ENCODE measurements at regions not wholly inside any gene's neighbourhood (a gene's known extent, or its start where the extent isn't known, plus 50 kb on each side); places are given as distances from the start of the nearest gene placed in this dataset.

DNA sequence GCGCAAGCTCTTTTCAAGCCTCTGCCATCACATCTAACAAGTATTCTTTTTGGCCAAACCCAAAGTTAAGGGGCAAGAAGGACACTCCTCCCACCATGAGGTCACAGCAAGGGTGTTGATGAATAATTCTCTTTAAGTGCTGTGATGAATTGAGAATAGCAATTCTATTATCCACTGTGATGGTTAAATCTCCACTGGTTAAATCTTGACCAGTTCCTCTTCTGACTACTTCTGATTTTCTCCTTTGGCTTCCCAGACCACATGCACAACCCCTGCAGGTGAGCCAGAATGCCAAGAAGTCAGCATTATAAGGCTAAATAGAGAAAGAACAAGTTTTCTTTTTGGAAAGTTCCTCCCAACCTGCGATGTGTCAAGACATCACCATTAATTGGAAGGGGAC, 90.6 kb upstream of the BCL2L14 start:
- TF ChIP-seq RAD21 (IDR thresholded peaks at IDR 0.05; ENCODE audit: low read length) (no peak), SMC3 (IDR thresholded peaks at IDR 0.05; ENCODE audit: low read depth, low read length) (no peak), POLR2A (IDR thresholded peaks at IDR 0.05; ENCODE audit: low read depth, low read length) (no peak), CEBPB (IDR thresholded peaks at IDR 0.05; ENCODE audit: low read depth, low read length) (no peak), RCOR1 (IDR thresholded peaks at IDR 0.05; ENCODE audit: insufficient replicate concordance, low read length) (no peak), CHD1 (IDR thresholded peaks at IDR 0.05; ENCODE audit: low read depth, low read length) (no peak), BHLHE40 (IDR thresholded peaks at IDR 0.05; ENCODE audit: low read depth, low read length) (no peak), MAFK (IDR thresholded peaks at IDR 0.05; ENCODE audit: low read depth, low read length) (no peak), FOS (IDR thresholded peaks at IDR 0.05; ENCODE audit: low read depth, low read length) (no peak), RFX5 (IDR thresholded peaks at IDR 0.05; ENCODE audit: low read depth, low read length) (no peak), MAZ (IDR thresholded peaks at IDR 0.05; ENCODE audit: borderline replicate concordance, low read depth, low read length) (no peak)
- TF ChIP-seq, protein P1, sequence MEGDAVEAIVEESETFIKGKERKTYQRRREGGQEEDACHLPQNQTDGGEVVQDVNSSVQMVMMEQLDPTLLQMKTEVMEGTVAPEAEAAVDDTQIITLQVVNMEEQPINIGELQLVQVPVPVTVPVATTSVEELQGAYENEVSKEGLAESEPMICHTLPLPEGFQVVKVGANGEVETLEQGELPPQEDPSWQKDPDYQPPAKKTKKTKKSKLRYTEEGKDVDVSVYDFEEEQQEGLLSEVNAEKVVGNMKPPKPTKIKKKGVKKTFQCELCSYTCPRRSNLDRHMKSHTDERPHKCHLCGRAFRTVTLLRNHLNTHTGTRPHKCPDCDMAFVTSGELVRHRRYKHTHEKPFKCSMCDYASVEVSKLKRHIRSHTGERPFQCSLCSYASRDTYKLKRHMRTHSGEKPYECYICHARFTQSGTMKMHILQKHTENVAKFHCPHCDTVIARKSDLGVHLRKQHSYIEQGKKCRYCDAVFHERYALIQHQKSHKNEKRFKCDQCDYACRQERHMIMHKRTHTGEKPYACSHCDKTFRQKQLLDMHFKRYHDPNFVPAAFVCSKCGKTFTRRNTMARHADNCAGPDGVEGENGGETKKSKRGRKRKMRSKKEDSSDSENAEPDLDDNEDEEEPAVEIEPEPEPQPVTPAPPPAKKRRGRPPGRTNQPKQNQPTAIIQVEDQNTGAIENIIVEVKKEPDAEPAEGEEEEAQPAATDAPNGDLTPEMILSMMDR (conservative IDR thresholded peaks at IDR 0.05; ENCODE audit: low read depth, low read length) = no peak
- TF ChIP-seq, protein P2, sequence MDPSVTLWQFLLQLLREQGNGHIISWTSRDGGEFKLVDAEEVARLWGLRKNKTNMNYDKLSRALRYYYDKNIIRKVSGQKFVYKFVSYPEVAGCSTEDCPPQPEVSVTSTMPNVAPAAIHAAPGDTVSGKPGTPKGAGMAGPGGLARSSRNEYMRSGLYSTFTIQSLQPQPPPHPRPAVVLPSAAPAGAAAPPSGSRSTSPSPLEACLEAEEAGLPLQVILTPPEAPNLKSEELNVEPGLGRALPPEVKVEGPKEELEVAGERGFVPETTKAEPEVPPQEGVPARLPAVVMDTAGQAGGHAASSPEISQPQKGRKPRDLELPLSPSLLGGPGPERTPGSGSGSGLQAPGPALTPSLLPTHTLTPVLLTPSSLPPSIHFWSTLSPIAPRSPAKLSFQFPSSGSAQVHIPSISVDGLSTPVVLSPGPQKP (IDR thresholded peaks at IDR 0.05; ENCODE audit: borderline replicate concordance, low read depth, low read length) = no peak
- TF ChIP-seq, protein P3, sequence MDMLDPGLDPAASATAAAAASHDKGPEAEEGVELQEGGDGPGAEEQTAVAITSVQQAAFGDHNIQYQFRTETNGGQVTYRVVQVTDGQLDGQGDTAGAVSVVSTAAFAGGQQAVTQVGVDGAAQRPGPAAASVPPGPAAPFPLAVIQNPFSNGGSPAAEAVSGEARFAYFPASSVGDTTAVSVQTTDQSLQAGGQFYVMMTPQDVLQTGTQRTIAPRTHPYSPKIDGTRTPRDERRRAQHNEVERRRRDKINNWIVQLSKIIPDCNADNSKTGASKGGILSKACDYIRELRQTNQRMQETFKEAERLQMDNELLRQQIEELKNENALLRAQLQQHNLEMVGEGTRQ (IDR thresholded peaks at IDR 0.05; ENCODE audit: low read depth, low read length) = no peak

All from IMR-90 (cell line).